ENCODE measurements at regions not wholly inside any gene's neighbourhood (a gene's known extent, or its start where the extent isn't known, plus 50 kb on each side); places are given as distances from the start of the nearest gene placed in this dataset.

- ATAC-seq (no peak), DNase-seq (no peak)
- no peaks in the 10 kb centered on the region for H3K36me3 ChIP-seq
- H3K27ac ChIP-seq, result no peak overlapping the region
- no peak overlapping the region for H3K4me3 ChIP-seq
- no peak for TF ChIP-seq CTCF (IDR thresholded peaks at IDR 0.05)
- H3K4me1 ChIP-seq, result no peaks in the 10 kb centered on the region
- peaks cover 0 to 9% (median 0%) of the 10 kb centered on the region in 11 donors for H3K9me3 ChIP-seq
- H3K27me3 ChIP-seq, result peaks cover 0 to 7% (median 0%) of the 10 kb centered on the region in 7 donors
- 84% methylated on average over 2 of the region's 2 CpGs for WGBS, 2 donors
- intact Hi-C loops (cut with DNase I), result no loop called here
Measured at GRCh38 chr11:111135101-111135500, 110.4 kb upstream of the POU2AF2 start.

DNA sequence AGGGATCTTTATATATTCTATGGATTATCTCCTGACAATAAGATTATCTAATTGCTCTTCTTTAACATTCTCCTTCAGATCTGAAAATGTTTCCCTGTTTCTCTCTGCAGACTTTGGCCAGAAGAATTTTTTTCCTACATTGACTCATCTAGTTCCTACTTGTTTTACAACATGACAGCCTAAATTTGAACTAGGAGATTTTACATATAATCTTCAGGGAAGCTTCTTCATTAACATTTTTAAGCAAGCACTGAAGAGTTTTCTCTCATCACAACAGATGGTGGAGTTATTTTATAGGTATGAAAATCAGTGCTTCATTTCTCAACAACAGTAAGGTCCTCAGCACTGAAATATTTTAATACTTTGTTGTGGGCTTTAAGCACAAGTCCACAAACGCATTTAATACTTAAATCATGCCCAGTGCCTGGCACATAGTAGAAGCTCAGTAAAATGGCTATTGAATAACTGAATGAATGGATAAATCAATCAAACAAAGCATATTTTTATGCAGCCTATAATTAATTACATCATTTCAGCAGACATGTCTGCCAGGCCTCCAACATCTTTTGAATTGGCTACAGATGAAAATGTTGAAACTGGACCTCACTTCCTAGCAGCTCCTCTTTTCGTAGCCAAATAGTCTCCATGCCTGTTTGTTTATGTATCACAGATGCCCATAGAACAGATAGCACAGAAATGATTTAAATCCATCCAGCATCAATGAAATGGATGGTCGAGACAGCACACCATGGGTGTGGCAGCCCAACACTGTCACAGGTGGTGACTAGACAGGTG is 117.3 kb upstream of the POU2AF2 start:
- intact Hi-C loops (cut with DNase I), result loop anchor here in 1 of 10 donors (10.0 kb wide), 1 partner anchor 653 kb away; no protein-coding TSS in a partner anchor
- no peak for DNase-seq
- H3K27me3 ChIP-seq, result no peaks in the 10 kb centered on the region
- no peak for ATAC-seq
- TF ChIP-seq CTCF (IDR thresholded peaks at IDR 0.05), result no peak
- no peak overlapping the region for H3K27ac ChIP-seq
- no peaks in the 10 kb centered on the region for H3K4me1 ChIP-seq
- WGBS, 2 donors, result 79 to 83% methylated on average over 3 of the region's 3 CpGs
- no peaks in the 10 kb centered on the region for H3K36me3 ChIP-seq
- H3K9me3 ChIP-seq, result peaks cover 0 to 9% (median 0%) of the 10 kb centered on the region in 11 donors
- no peak overlapping the region for H3K4me3 ChIP-seq

DNA sequence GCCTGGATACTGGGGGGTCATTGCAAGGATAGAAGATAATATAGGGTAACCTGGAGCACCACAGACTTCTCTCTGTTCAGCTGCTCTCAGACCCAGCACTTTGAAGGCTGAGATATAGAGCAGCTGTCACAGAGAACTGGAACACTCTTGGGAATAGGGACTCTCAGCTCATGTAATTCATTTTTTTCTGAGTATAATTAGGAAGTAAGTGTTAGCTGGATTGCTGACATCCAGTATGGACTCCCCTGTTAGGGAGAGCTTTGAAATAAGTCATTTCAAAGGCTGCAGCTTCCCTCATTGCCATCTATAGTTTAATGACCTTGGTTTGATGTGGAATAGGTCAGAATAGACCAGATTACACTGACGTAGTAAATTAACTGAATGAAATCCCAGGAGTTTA is 120.8 kb upstream of the POU2AF2 start:
- DNase-seq (no peak), ATAC-seq (no peak)
- no peak overlapping the region for H3K27ac ChIP-seq
- no peaks in the 10 kb centered on the region for H3K36me3 ChIP-seq
- no peaks in the 10 kb centered on the region for H3K4me1 ChIP-seq
- no peak overlapping the region for H3K4me3 ChIP-seq
- H3K9me3 ChIP-seq, result no peaks in the 10 kb centered on the region
- no peak for TF ChIP-seq CTCF (IDR thresholded peaks at IDR 0.05)
- intact Hi-C loops (cut with DNase I), result loop anchor here in 1 of 10 donors (10.0 kb wide), 1 partner anchor 650 kb away; no protein-coding TSS in a partner anchor
- H3K27me3 ChIP-seq, result no peaks in the 10 kb centered on the region
- WGBS, 2 donors, result 33 to 39% methylated on average over 1 of the region's 1 CpG

GRCh38 chr11:111123463-111124398 is 121.8 kb upstream of the POU2AF2 start:
- TF ChIP-seq CTCF (IDR thresholded peaks at IDR 0.05), result no peak
- intact Hi-C loops (cut with DNase I), result loop anchor here in 1 of 10 donors (10.0 kb wide), 1 partner anchor 649 kb away; no protein-coding TSS in a partner anchor
- no peaks in the 10 kb centered on the region for H3K36me3 ChIP-seq
- H3K4me3 ChIP-seq, result no peak overlapping the region
- 48 to 63% methylated on average over 1 of the region's 1 CpG for WGBS, 2 donors
- peak in 1 of 8 donors; percentile 33 for ATAC-seq
- H3K27me3 ChIP-seq, result no peaks in the 10 kb centered on the region
- DNase-seq, result peak in 1 of 2 donors; percentile 7
- no peak overlapping the region for H3K27ac ChIP-seq
- no peaks in the 10 kb centered on the region for H3K4me1 ChIP-seq
- H3K9me3 ChIP-seq, result no peaks in the 10 kb centered on the region
